CD4-positive, alpha-beta memory T cell (primary cell): ENCODE measurements at regions not wholly inside any gene's neighbourhood (a gene's known extent, or its start where the extent isn't known, plus 50 kb on each side); places are given as distances from the start of the nearest gene placed in this dataset.

ENCODE experiments used
- CTCF ChIA-PET: fragments of 350-600 bp; sonication (Branson Sonifier 250); formaldehyde crosslinking; loops from one replicate; lab custom pipeline; 2021; ENCODE audit warnings: inconsistent platforms; ENCODE audit not compliant: partially characterized antibody; lab: Charles Lee
- POLR2A ChIA-PET: fragments of 350-600 bp; sonication (Branson Sonifier 250); formaldehyde crosslinking; loops from one replicate; lab custom pipeline; 2021; ENCODE audit not compliant: partially characterized antibody; lab: Charles Lee
- DNase-seq, 5 donors: peaks; one replicate each; pipeline versions ENCODE4 v3.0.0 to v3.0.0-alpha.2; 2020 to 2022; ENCODE audit warnings: mixed read lengths in 1 of 5
- H3K27ac ChIP-seq: one replicate; pipeline ENCODE4 v1.7.0; 2013; ENCODE audit warnings: low read depth, low read length
- H3K27me3 ChIP-seq: 2 replicates; pipeline ENCODE4 v1.7.0; 2013; ENCODE audit warnings: mild to moderate bottlenecking, low read length, moderate library complexity; ENCODE audit not compliant: insufficient read depth
- H3K36me3 ChIP-seq: 2 replicates; pipeline ENCODE4 v1.7.0; 2013; ENCODE audit warnings: mild to moderate bottlenecking, low read length, moderate library complexity; ENCODE audit not compliant: insufficient read depth
- H3K4me1 ChIP-seq: 2 replicates; pipeline ENCODE4 v1.7.0; 2013; ENCODE audit warnings: mild to moderate bottlenecking, low read length, moderate library complexity; ENCODE audit not compliant: insufficient read depth
- H3K4me3 ChIP-seq, 2 donors: one replicate each; pipeline ENCODE4 v1.7.0; 2013; ENCODE audit warnings: low read length in 2 of 2, mild to moderate bottlenecking in 1 of 2
- H3K9me3 ChIP-seq, 2 donors: one replicate each; pipeline ENCODE4 v1.7.0; 2013; ENCODE audit warnings: low read length in 2 of 2, control low read depth in 1 of 2; ENCODE audit not compliant: control insufficient read depth in 1 of 2
- H3K27ac Mint-ChIP-seq, 7 donors: one replicate each; pipeline ENCODE4 v1.8.0; 2020 to 2021; ENCODE audit warnings: mixed read lengths in 7 of 7, mild to moderate bottlenecking in 6 of 7, inconsistent platforms in 3 of 7, moderate library complexity in 3 of 7
- H3K27me3 Mint-ChIP-seq, 2 donors: one replicate each; pipeline ENCODE4 v1.8.0; 2020 to 2021; ENCODE audit warnings: mixed read lengths in 2 of 2
- H3K36me3 Mint-ChIP-seq, 2 donors: one replicate each; pipeline ENCODE4 v1.8.0; 2020 to 2021; ENCODE audit warnings: mixed read lengths in 2 of 2, inconsistent platforms in 1 of 2, mild to moderate bottlenecking in 1 of 2
- H3K4me1 Mint-ChIP-seq, 4 donors: one replicate each; pipeline ENCODE4 v1.8.0; 2020 to 2021; ENCODE audit warnings: mixed read lengths in 4 of 4, mild to moderate bottlenecking in 1 of 4
- H3K4me3 Mint-ChIP-seq, 8 donors: one replicate each; pipeline ENCODE4 v1.8.0; 2020 to 2021; ENCODE audit warnings: mixed read lengths in 8 of 8, mild to moderate bottlenecking in 7 of 8, moderate library complexity in 6 of 8, inconsistent platforms in 3 of 8
- H3K9me3 Mint-ChIP-seq, 8 donors: one replicate each; pipeline ENCODE4 v1.8.0; 2020 to 2021; ENCODE audit warnings: mixed read lengths in 8 of 8, mild to moderate bottlenecking in 5 of 8, inconsistent platforms in 3 of 8, moderate library complexity in 1 of 8
- intact Hi-C: fragments of 100-400 bp; cut with micrococcal nuclease; formaldehyde crosslinking; loops from one replicate; pipeline ENCODE4 v1.15.1; 2023

DNA sequence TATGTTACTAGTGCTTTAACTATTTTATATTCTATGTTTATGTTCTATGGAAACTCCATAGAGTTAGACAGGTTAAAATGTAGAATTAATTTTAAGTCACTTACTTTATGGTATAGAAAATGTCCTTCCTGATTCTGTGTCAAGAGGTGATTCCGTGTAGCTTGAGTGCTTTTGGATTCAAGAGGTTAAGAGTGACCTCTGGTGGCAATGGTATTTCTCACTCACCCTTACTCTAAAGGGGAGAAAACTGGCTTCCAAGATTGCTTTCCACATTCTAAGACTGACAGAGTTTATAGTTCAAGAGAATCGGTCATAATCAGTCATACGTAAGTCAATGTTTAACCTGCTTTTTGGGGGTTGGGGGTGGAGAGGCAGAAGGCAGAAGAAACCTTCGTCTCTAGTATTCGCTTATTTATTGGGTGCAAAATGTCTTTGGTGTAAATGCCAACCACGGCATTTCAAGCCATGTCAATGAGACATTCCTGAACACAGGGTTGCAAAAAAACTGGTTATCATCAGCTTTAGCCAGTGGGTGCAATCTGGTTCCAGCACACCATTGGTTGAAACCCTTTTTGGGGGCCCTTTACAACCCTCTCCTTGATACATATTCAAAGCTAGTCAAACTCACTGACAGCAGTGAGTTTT lies 92.0 kb upstream of the VGLL3 start:
- no peaks in the 10 kb centered on the region for H3K4me1 ChIP-seq
- H3K9me3 Mint-ChIP-seq: peaks cover 0 to 2% (median 0%) of the 10 kb centered on the region in 8 donors
- ChIA-PET POLR2A (no interaction called here), CTCF (no interaction called here)
- H3K4me3 Mint-ChIP-seq: no peak overlapping the region
- H3K36me3 Mint-ChIP-seq: no peaks in the 10 kb centered on the region
- DNase-seq: no peak
- no peak overlapping the region for H3K4me3 ChIP-seq
- no peaks in the 10 kb centered on the region for H3K27me3 Mint-ChIP-seq
- H3K4me1 Mint-ChIP-seq: no peaks in the 10 kb centered on the region
- intact Hi-C loops: no loop called here
- H3K27ac Mint-ChIP-seq: no peak overlapping the region
- no peaks in the 10 kb centered on the region for H3K27me3 ChIP-seq
- H3K9me3 ChIP-seq: no peaks in the 10 kb centered on the region
- H3K27ac ChIP-seq: no peak overlapping the region
- no peaks in the 10 kb centered on the region for H3K36me3 ChIP-seq

GRCh38 chr3:87077355-87077754 lies 86.4 kb upstream of the VGLL3 start:
- ChIA-PET CTCF (no interaction called here), POLR2A (no interaction called here)
- Histone ChIP-seq H3K4me1 (no peaks in the 10 kb centered on the region), H3K27ac (no peak overlapping the region), H3K27me3 (no peaks in the 10 kb centered on the region), H3K36me3 (no peaks in the 10 kb centered on the region), H3K4me3 (no peak overlapping the region), H3K9me3 (no peaks in the 10 kb centered on the region)
- Mint-ChIP-seq H3K36me3 (no peaks in the 10 kb centered on the region), H3K4me3 (no peak overlapping the region), H3K27ac (no peak overlapping the region), H3K9me3 (peaks cover 0 to 2% (median 0%) of the 10 kb centered on the region in 8 donors), H3K27me3 (no peaks in the 10 kb centered on the region), H3K4me1 (no peaks in the 10 kb centered on the region)
- intact Hi-C loops: no loop called here
- no peak for DNase-seq

DNA sequence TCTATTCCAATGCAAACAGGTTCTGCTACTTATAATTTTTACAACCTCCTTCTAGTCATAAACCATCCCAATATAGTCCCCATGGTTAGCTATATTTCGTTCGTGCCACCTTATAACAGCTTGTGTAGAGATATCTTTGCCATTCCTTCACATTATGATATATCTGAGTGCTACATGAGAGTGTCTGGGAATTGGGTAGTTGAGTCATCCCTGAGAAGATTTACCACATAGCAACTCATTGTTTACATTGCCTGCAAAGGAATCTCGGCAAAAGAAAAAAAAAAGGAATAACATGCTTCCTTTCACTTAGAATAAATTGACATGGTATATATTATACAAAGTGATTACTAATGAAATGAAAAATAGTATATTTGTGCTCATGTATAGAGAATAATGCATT lies 86.0 kb upstream of the VGLL3 start:
- no peak for DNase-seq
- H3K27me3 ChIP-seq: no peaks in the 10 kb centered on the region
- CTCF ChIA-PET: no interaction called here
- H3K27ac ChIP-seq: no peak overlapping the region
- Mint-ChIP-seq H3K4me1 (no peaks in the 10 kb centered on the region), H3K36me3 (no peaks in the 10 kb centered on the region), H3K4me3 (no peak overlapping the region), H3K27me3 (no peaks in the 10 kb centered on the region), H3K9me3 (peaks cover 0 to 2% (median 0%) of the 10 kb centered on the region in 8 donors), H3K27ac (no peak overlapping the region)
- intact Hi-C loops: no loop called here
- H3K4me3 ChIP-seq: no peak overlapping the region
- no peaks in the 10 kb centered on the region for H3K4me1 ChIP-seq
- POLR2A ChIA-PET: no interaction called here
- no peaks in the 10 kb centered on the region for H3K36me3 ChIP-seq
- H3K9me3 ChIP-seq: no peaks in the 10 kb centered on the region

DNA sequence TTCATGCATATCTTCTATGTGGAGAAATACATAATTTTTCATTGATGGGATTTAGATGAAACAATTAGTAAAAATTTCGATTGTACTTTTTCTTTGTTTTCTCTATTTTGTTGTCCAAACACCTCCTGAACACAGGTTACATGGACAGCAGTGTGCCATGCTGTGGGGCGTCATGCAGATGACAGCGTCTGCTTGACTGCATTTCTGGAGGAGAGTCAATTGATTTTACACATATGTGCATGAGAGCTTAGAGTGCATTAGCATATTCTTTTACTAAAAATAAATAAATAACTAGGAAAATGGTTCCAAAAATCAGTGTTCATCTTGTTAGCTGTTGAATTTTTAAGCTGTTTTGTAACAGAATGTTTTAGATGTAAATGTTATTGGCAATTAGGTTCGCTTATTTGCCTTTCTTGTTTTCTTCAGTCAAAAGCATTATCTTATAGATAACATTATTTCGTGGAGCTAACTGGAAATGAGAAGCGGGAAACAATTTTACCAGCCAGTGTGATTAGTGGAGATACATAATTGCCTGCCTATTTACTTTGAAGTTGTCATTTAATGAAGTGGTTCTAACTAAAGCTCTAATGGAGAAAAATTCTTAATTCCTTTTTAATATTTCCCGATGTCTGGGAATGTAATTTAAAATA lies 82.7 kb upstream of the VGLL3 start:
- H3K36me3 Mint-ChIP-seq: no peaks in the 10 kb centered on the region
- no peaks in the 10 kb centered on the region for H3K4me1 Mint-ChIP-seq
- ChIA-PET POLR2A (no interaction called here), CTCF (no interaction called here)
- Histone ChIP-seq H3K36me3 (no peaks in the 10 kb centered on the region), H3K27ac (no peak overlapping the region), H3K27me3 (no peaks in the 10 kb centered on the region), H3K4me1 (no peaks in the 10 kb centered on the region), H3K9me3 (no peaks in the 10 kb centered on the region), H3K4me3 (no peak overlapping the region)
- no peaks in the 10 kb centered on the region for H3K9me3 Mint-ChIP-seq
- H3K27ac Mint-ChIP-seq: no peak overlapping the region
- no peak overlapping the region for H3K4me3 Mint-ChIP-seq
- DNase-seq: no peak
- intact Hi-C loops: no loop called here
- H3K27me3 Mint-ChIP-seq: no peaks in the 10 kb centered on the region

DNA sequence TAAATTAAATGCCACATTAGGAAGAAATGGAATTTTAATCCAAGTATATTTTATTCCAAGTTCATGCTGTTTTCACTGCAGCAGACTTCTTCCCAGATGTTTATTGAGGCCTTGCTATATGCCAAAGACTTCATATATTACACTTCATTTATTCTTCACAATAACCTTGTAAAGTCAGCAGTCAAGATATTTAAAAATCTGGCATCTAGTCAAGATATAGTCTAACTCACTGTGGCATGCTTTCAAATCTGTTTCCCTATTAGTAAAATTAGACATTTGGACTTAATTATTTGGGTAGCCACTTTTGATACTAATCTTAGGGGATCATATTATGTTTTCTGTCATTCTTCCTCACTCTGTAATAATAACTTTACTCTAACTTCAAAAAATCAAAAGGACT lies 81.5 kb upstream of the VGLL3 start:
- no peaks in the 10 kb centered on the region for H3K4me1 ChIP-seq
- Mint-ChIP-seq H3K4me1 (no peaks in the 10 kb centered on the region), H3K27me3 (peaks cover 0 to 1% of the 10 kb centered on the region in 2 donors), H3K27ac (no peak overlapping the region), H3K4me3 (no peak overlapping the region), H3K36me3 (no peaks in the 10 kb centered on the region), H3K9me3 (peaks cover 0 to 2% (median 0%) of the 10 kb centered on the region in 8 donors)
- intact Hi-C loops: no loop called here
- no peak for DNase-seq
- H3K27ac ChIP-seq: no peak overlapping the region
- no peak overlapping the region for H3K4me3 ChIP-seq
- no peaks in the 10 kb centered on the region for H3K9me3 ChIP-seq
- no peaks in the 10 kb centered on the region for H3K36me3 ChIP-seq
- CTCF ChIA-PET: no interaction called here
- POLR2A ChIA-PET: no interaction called here
- no peaks in the 10 kb centered on the region for H3K27me3 ChIP-seq

DNA sequence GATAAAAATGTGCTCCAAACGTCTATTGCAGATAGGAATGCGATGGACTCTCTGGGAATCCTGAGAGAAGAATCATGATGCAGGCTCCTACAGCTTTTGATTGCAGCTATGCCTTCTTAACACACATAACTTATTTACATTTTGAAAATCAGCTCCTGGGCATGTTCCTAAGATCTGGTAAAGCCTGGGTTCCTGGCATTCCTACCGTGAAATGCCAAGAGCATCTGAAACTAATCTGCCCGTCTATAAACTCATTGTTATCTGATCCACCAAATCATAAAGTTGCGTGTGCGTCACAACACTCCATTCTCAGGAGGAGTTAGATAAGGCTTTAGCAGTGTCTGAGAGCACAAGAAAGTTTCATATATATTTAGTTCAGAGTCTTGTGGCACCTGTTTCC lies 79.0 kb upstream of the VGLL3 start:
- Mint-ChIP-seq H3K27ac (no peak overlapping the region), H3K4me1 (no peaks in the 10 kb centered on the region), H3K9me3 (peaks cover 0 to 2% (median 0%) of the 10 kb centered on the region in 8 donors), H3K27me3 (peaks cover 0 to 1% of the 10 kb centered on the region in 2 donors), H3K36me3 (no peaks in the 10 kb centered on the region), H3K4me3 (no peak overlapping the region)
- CTCF ChIA-PET: no interaction called here
- H3K27ac ChIP-seq: no peak overlapping the region
- intact Hi-C loops: no loop called here
- H3K4me3 ChIP-seq: no peak overlapping the region
- no peaks in the 10 kb centered on the region for H3K27me3 ChIP-seq
- POLR2A ChIA-PET: no interaction called here
- no peak for DNase-seq
- no peaks in the 10 kb centered on the region for H3K36me3 ChIP-seq
- no peaks in the 10 kb centered on the region for H3K4me1 ChIP-seq
- no peaks in the 10 kb centered on the region for H3K9me3 ChIP-seq

DNA sequence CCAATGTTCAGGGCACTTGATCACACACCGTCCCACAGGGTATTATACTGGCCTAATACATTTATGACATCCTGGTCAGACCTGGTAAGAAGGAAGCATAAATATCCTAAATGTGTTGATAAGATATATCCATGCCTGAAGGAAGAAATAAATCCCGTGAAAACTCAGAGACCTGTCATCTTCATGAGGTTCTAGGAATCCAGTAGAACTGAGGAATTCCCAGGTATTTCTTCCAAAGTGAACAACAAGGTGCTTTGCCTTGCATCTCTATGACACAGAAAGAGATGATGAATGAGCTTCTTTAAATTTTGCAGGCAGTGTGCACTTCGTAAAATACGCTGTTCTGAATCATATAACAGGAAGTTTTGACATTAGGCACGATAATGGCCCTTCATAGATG lies 78.1 kb upstream of the VGLL3 start:
- peaks cover 0 to 2% (median 0%) of the 10 kb centered on the region in 8 donors for H3K9me3 Mint-ChIP-seq
- POLR2A ChIA-PET: no interaction called here
- H3K27me3 ChIP-seq: no peaks in the 10 kb centered on the region
- peaks cover 0 to 1% of the 10 kb centered on the region in 2 donors for H3K27me3 Mint-ChIP-seq
- no peaks in the 10 kb centered on the region for H3K9me3 ChIP-seq
- intact Hi-C loops: no loop called here
- H3K4me3 ChIP-seq: no peak overlapping the region
- no peaks in the 10 kb centered on the region for H3K4me1 Mint-ChIP-seq
- no peaks in the 10 kb centered on the region for H3K36me3 Mint-ChIP-seq
- CTCF ChIA-PET: no interaction called here
- no peak overlapping the region for H3K27ac ChIP-seq
- DNase-seq: no peak
- no peaks in the 10 kb centered on the region for H3K36me3 ChIP-seq
- no peak overlapping the region for H3K27ac Mint-ChIP-seq
- H3K4me3 Mint-ChIP-seq: no peak overlapping the region
- H3K4me1 ChIP-seq: no peaks in the 10 kb centered on the region
